ENCODE measurements at regions not wholly inside any gene's neighbourhood (a gene's known extent, or its start where the extent isn't known, plus 50 kb on each side); places are given as distances from the start of the nearest gene placed in this dataset.
"Not testable (repeated sequence)": the region's sequence is repeated elsewhere in the genome, so short reads cannot be mapped to it uniquely, and the experiment has no call there.

- DNase-seq = no peak
These were observed 241.3 kb upstream of the FOXP2 start for GRCh38 chr7:114173170-114173890.

GRCh38 chr7:114169389-114169788, 245.2 kb upstream of the FOXP2 start:
- DNase-seq = not testable (repeated sequence)

GRCh38 chr7:114160925-114161324, 242.1 kb upstream of the PPP1R3A start:
- DNase-seq = no peak

GRCh38 chr7:114158854-114159253, 240.0 kb upstream of the PPP1R3A start:
- no peak for DNase-seq

GRCh38 chr7:114158275-114158674, 239.5 kb upstream of the PPP1R3A start:
- DNase-seq = no peak

- no peak for DNase-seq
These were observed 237.4 kb upstream of the PPP1R3A start for GRCh38 chr7:114156178-114156577.

GRCh38 chr7:114155116-114156110, 236.6 kb upstream of the PPP1R3A start:
- no peak for DNase-seq

- DNase-seq = no peak
These were observed 234.9 kb upstream of the PPP1R3A start for GRCh38 chr7:114153700-114154099.

- DNase-seq = no peak
These were observed 233.6 kb upstream of the PPP1R3A start for GRCh38 chr7:114152314-114152938.

- no peak for DNase-seq
These were observed 233.0 kb upstream of the PPP1R3A start for GRCh38 chr7:114151777-114152176.

- no peak for DNase-seq
These were observed 231.9 kb upstream of the PPP1R3A start for GRCh38 chr7:114150689-114151088.

GRCh38 chr7:114148779-114149178, 230.0 kb upstream of the PPP1R3A start:
- no peak for DNase-seq

GRCh38 chr7:114141415-114141814, 222.6 kb upstream of the PPP1R3A start:
- DNase-seq = no peak

GRCh38 chr7:114140561-114140960, 221.8 kb upstream of the PPP1R3A start:
- no peak for DNase-seq

- DNase-seq = not testable (repeated sequence)
These were observed 220.9 kb upstream of the PPP1R3A start for GRCh38 chr7:114139690-114140089.

- no peak for DNase-seq
These were observed 219.8 kb upstream of the PPP1R3A start for GRCh38 chr7:114138587-114138986.

- DNase-seq = no peak
These were observed 214.9 kb upstream of the PPP1R3A start for GRCh38 chr7:114133717-114134116.

- DNase-seq = peak; percentile 28
These were observed 212.1 kb upstream of the PPP1R3A start for GRCh38 chr7:114130866-114131265.

GRCh38 chr7:114128880-114129279, 210.1 kb upstream of the PPP1R3A start:
- no peak for DNase-seq

- DNase-seq = no peak
These were observed 207.3 kb upstream of the PPP1R3A start for GRCh38 chr7:114126095-114126494.

GRCh38 chr7:114112806-114113205, 194.0 kb upstream of the PPP1R3A start:
- no peak for DNase-seq

- no peak for DNase-seq
These were observed 191.9 kb upstream of the PPP1R3A start for GRCh38 chr7:114110666-114111065.

GRCh38 chr7:114109721-114110120, 190.9 kb upstream of the PPP1R3A start:
- no peak for DNase-seq

Measured in retina (tissue), 1 donor.